ENCODE measurements at regions not wholly inside any gene's neighbourhood (a gene's known extent, or its start where the extent isn't known, plus 50 kb on each side); places are given as distances from the start of the nearest gene placed in this dataset.

DNA sequence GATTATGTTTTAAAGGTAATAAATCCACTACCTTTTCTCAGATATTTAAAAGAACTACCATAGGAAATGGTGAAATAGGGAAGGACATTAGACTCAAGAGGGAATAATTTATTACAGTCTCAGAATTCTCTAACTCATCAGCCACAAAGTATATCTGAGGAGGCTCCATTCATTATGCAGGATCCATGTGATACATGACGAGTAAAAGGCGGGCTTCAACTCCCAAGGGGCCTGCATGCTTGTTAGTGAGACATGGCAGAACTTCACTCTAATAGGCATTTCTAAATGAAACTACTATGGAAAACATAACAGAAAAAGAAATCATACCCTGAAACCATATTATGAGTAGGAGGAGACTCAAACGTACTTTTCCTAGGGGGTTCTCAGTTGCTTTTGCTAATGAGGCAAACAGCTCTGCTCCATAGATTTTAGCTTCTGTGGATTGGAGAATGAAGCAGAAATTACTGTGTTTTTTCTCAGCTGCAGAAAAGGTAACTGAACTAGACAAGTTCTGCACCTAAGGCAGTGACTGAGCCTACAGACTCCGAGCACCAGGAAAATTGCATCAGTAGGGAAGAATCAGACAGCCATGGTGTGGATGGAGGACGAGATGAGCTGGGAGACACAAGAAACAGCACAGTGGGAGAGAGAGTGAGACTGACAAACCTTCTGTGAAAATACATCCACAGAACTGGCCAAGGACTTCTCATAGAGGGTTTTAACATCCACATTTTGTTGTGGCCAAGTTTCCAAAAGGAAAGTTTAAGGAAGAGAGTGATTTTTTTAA lies 254.6 kb upstream of the PRDM1 start:
- Histone ChIP-seq H3K4me1 (ENCODE audit: insufficient read depth, low read length) (no peaks in the 10 kb centered on the region), H2AFZ (ENCODE audit: low read depth, low read length) (no peak overlapping the region), H3K27me3 (ENCODE audit: insufficient read depth, low read length) (no peaks in the 10 kb centered on the region), H3K36me3 (ENCODE audit: insufficient read depth, low read length) (no peaks in the 10 kb centered on the region), H3K4me3 (ENCODE audit: low read length) (no peak overlapping the region), H3K9me3 (ENCODE audit: low read length) (no peaks in the 10 kb centered on the region)

DNA sequence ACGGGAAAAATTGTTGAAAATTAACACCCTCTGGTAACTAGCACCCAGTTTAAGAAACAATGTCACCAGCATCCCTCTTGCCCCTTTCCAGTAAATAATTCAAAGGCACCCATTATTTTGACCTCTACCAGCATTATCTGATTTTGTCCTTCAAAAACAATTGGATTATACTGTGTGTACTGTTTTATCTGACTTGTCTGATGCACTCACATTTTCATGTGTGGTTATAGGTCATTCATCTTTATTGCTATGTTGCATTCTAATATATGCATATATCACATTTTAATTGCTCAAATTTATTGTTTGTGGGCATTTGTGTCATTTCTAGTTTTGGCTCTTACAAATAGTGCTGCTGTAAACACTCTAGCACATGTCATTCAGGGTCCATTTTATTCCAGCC lies 260.9 kb upstream of the PRDM1 start:
- Histone ChIP-seq H3K4me1 (ENCODE audit: insufficient read depth, low read length) (no peaks in the 10 kb centered on the region), H3K27me3 (ENCODE audit: insufficient read depth, low read length) (no peaks in the 10 kb centered on the region), H3K4me3 (ENCODE audit: low read length) (no peak overlapping the region), H3K9me3 (ENCODE audit: low read length) (no peaks in the 10 kb centered on the region), H3K36me3 (ENCODE audit: insufficient read depth, low read length) (no peaks in the 10 kb centered on the region), H2AFZ (ENCODE audit: low read depth, low read length) (no peak overlapping the region)

DNA sequence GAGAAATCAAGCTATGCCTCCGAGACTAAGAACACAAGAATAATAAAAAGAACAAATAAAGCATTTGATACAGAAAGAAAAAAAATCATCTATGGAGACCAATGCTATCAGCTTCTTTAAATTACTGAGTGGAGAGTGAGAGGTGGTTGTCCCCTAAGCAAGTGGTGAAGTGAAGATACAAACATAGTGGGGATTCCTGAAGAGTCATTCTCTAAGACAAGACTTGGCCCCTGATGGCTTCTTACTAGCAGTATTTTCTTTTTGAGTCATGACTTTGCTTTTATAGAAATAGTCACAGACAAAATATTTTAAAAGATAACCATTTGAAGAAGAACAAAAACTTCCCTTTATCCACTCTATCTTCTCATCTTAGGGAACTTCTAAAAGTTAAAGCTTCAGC lies 261.4 kb upstream of the PRDM1 start:
- Histone ChIP-seq H3K36me3 (ENCODE audit: insufficient read depth, low read length) (no peaks in the 10 kb centered on the region), H2AFZ (ENCODE audit: low read depth, low read length) (no peak overlapping the region), H3K27me3 (ENCODE audit: insufficient read depth, low read length) (no peaks in the 10 kb centered on the region), H3K4me3 (ENCODE audit: low read length) (no peak overlapping the region), H3K9me3 (ENCODE audit: low read length) (no peaks in the 10 kb centered on the region), H3K4me1 (ENCODE audit: insufficient read depth, low read length) (no peaks in the 10 kb centered on the region)

DNA sequence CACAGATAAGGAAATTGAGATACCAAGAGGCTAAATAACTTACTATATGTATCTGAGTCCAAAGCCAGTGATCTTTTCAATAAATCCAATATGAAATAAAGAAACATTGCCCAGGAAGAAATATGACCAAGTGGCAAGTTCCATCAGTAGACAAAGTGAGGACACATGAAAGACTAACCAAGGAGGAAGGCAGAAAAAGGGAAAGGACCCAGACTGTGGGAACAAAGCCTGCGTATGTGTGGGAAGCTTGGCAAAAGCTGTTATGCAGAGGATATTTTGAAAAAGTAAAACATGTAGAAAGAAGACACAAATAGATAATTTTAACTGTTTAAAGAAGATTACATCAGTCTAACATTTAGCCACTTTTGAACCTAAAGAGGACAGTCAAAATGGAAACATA lies 264.4 kb upstream of the PRDM1 start:
- Histone ChIP-seq H3K4me1 (ENCODE audit: insufficient read depth, low read length) (no peaks in the 10 kb centered on the region), H2AFZ (ENCODE audit: low read depth, low read length) (no peak overlapping the region), H3K9me3 (ENCODE audit: low read length) (no peaks in the 10 kb centered on the region), H3K4me3 (ENCODE audit: low read length) (no peak overlapping the region), H3K36me3 (ENCODE audit: insufficient read depth, low read length) (no peaks in the 10 kb centered on the region), H3K27me3 (ENCODE audit: insufficient read depth, low read length) (peaks cover 2% of the 10 kb centered on the region)

DNA sequence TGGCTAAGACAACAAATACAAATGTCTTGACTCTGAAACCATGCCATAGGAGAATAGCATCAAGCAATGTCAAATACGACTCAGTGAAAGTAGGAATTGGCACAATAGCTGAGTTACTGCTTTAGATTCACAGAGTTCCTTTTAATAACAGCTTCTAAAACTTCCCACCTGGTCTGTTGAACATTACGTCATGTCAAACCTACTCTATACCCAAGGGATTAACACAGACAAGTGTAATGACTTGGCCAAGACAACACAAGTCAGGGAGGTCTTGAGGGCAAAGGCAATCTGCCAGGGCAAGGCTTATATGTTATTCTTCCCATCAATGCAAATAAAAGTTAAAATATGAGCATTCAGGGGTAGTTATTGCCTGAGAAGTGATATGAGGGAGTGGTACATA lies 265.1 kb upstream of the PRDM1 start:
- no peaks in the 10 kb centered on the region for H3K36me3 ChIP-seq (ENCODE audit: insufficient read depth, low read length)

DNA sequence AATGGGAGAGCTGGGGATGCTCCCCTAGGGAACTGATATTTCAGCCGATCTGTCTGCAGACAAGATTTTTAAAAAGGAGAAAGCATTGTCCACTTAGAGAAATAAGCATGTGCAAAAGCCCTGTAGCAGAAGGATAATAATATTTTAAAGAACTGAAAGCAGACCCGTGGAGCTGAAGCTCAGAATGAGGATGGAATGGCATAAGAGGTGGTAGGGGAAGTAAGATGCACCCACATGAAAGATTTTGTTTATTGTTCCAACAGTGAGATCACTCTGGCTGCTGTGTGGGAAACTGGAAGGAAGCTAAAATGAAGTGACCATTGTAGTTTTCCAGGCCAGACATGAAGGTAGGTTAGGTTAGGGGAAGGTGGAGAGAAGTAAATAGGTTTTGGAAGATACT lies 266.4 kb upstream of the PRDM1 start:
- H3K27me3 ChIP-seq (ENCODE audit: insufficient read depth, low read length) = peaks cover 2% of the 10 kb centered on the region
- H3K36me3 ChIP-seq (ENCODE audit: insufficient read depth, low read length) = no peaks in the 10 kb centered on the region
- H3K4me3 ChIP-seq (ENCODE audit: low read length) = no peak overlapping the region
- H3K9me3 ChIP-seq (ENCODE audit: low read length) = no peaks in the 10 kb centered on the region
- no peak overlapping the region for H2AFZ ChIP-seq (ENCODE audit: low read depth, low read length)
- H3K4me1 ChIP-seq (ENCODE audit: insufficient read depth, low read length) = no peaks in the 10 kb centered on the region

More for the DNA sequence above, 265.1 kb upstream of the PRDM1 start:
- H3K27me3 ChIP-seq (ENCODE audit: insufficient read depth, low read length) = peaks cover 2% of the 10 kb centered on the region
- H3K4me1 ChIP-seq (ENCODE audit: insufficient read depth, low read length) = no peaks in the 10 kb centered on the region
- no peaks in the 10 kb centered on the region for H3K9me3 ChIP-seq (ENCODE audit: low read length)
- H2AFZ ChIP-seq (ENCODE audit: low read depth, low read length) = no peak overlapping the region
- no peak overlapping the region for H3K4me3 ChIP-seq (ENCODE audit: low read length)

DNA sequence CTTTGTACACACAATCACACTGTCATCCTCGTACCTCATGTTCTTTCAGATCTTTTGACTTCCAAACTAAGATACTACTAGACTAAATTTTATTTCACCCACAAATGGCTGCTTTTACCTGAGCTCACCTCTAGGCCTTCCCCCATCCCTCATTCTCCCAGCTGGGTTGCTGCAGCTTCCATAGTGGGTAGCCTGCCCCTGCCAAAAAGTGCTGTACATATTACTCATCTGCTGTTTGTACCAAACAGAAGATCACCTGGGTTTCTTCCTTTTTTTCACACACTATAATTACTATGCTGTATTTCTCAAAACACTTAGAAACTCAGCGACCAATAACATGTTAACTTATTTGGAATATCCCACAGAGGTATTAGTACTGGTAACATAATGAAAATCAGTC lies 267.6 kb upstream of the PRDM1 start:
- Histone ChIP-seq H3K36me3 (ENCODE audit: insufficient read depth, low read length) (no peaks in the 10 kb centered on the region), H3K9me3 (ENCODE audit: low read length) (no peaks in the 10 kb centered on the region), H3K4me1 (ENCODE audit: insufficient read depth, low read length) (no peaks in the 10 kb centered on the region), H3K27me3 (ENCODE audit: insufficient read depth, low read length) (peaks cover 2% of the 10 kb centered on the region), H2AFZ (ENCODE audit: low read depth, low read length) (no peak overlapping the region), H3K4me3 (ENCODE audit: low read length) (no peak overlapping the region)

DNA sequence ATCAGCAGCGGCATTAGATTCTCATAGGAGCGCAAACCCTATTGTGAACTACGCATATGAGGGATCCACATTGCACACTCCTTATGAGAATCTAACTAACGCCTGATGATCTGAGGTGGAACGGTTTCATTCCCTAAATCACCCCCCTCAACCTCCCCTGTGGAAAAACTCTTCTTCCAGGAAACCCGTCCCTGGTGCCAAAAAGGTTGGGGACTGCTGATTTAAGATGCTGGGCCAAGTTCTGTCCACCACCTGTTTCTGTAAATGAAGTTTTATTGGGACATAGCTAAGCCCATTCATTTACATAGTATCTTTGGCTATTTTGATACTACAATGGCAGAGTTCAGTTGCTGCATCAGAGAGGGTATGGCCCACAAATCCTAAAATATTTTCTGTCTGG lies 268.2 kb upstream of the PRDM1 start:
- H3K4me3 ChIP-seq (ENCODE audit: low read length) = no peak overlapping the region
- peaks cover 2% of the 10 kb centered on the region for H3K27me3 ChIP-seq (ENCODE audit: insufficient read depth, low read length)
- H3K36me3 ChIP-seq (ENCODE audit: insufficient read depth, low read length) = no peaks in the 10 kb centered on the region
- H3K9me3 ChIP-seq (ENCODE audit: low read length) = no peaks in the 10 kb centered on the region
- H3K4me1 ChIP-seq (ENCODE audit: insufficient read depth, low read length) = no peaks in the 10 kb centered on the region
- H2AFZ ChIP-seq (ENCODE audit: low read depth, low read length) = no peak overlapping the region

DNA sequence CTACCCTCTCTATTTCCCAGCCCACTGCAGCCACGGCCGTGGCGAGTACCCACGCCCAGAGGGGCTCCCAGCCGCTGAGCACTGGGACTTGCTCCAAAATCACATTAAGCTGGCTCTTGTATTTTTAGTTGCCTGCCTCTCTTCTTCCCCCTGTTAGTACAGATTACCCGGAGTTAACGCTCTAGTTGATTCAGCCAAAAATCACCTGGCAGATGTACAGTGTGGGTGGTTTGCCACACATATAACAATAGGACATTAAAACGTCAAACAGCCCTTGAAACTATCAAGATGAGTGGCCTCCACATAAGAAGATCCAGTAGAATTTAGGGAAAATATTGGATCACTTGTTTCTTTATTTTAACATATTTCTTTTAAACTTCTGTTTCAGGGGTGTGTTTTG lies 268.8 kb upstream of the PRDM1 start:
- no peak overlapping the region for H2AFZ ChIP-seq (ENCODE audit: low read depth, low read length)
- no peak overlapping the region for H3K4me3 ChIP-seq (ENCODE audit: low read length)
- H3K9me3 ChIP-seq (ENCODE audit: low read length) = no peaks in the 10 kb centered on the region
- H3K4me1 ChIP-seq (ENCODE audit: insufficient read depth, low read length) = no peaks in the 10 kb centered on the region
- peaks cover 2% of the 10 kb centered on the region for H3K27me3 ChIP-seq (ENCODE audit: insufficient read depth, low read length)
- H3K36me3 ChIP-seq (ENCODE audit: insufficient read depth, low read length) = no peaks in the 10 kb centered on the region

DNA sequence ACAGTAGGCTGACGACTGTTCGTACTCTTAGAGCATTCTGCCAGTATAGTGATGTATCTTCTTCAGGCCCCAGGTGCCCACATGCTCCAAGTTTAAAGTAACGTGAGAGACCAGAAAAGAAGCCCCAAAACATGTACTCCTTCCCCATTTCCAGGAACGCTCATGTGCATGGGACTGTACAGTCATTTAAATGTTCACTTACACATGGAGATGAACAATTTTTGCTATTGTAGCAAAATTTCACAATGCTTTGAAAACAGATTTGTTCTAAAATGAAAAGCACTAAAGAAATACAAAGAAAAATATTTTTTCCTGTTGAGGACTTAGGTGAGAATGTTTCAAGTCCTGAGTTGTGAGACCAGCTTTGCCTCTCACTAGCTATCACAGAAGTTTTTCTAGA lies 269.3 kb upstream of the PRDM1 start:
- no peaks in the 10 kb centered on the region for H3K36me3 ChIP-seq (ENCODE audit: insufficient read depth, low read length)
- no peaks in the 10 kb centered on the region for H3K9me3 ChIP-seq (ENCODE audit: low read length)
- H3K4me3 ChIP-seq (ENCODE audit: low read length) = no peak overlapping the region
- H3K27me3 ChIP-seq (ENCODE audit: insufficient read depth, low read length) = peaks cover 2% of the 10 kb centered on the region
- H3K4me1 ChIP-seq (ENCODE audit: insufficient read depth, low read length) = no peaks in the 10 kb centered on the region
- no peak overlapping the region for H2AFZ ChIP-seq (ENCODE audit: low read depth, low read length)

DNA sequence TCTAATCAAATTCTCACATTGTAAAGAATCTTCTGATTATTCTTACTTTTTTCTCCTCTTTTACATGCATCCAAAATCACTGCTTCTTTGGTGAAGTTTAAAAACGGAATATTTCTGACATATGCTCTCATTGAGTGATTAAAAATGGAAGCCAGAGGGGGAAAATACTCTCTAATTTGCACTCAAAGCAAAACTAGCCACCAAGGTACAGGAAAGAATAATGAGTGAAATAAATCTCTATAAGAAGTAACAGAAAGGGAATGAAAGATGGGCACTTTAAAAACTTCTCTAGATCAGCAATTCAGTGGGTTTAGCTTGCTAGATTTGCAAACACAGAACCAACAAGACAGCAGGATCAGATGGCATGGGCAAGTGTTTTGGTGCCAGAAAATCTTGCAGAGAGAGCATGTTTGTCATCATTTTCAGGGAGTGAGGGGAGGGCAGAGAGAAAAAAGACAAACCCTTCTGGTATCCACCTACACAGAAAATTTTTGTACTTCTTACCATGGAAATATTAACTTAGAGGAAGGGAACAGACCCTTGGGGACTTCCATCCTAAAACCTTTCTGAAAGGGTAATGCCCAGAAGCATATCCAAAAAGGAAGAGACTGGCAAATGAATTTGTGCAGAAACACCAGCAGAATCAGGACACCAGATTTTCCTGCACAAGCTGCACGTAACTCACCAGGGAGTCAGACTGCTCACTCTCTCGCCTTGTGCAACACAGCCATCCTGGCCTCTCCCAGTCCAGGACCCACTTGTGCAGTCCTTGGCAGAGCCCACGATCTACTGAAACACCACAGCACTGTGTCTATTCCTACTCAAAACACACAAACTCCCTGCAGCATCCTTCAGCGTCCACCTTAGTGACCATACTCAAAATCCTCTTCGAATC lies 270.2 kb upstream of the PRDM1 start:
- Histone ChIP-seq H3K4me3 (ENCODE audit: low read length) (no peak overlapping the region), H3K9me3 (ENCODE audit: low read length) (no peaks in the 10 kb centered on the region), H3K27me3 (ENCODE audit: insufficient read depth, low read length) (peaks cover 2% of the 10 kb centered on the region), H3K4me1 (ENCODE audit: insufficient read depth, low read length) (no peaks in the 10 kb centered on the region), H2AFZ (ENCODE audit: low read depth, low read length) (no peak overlapping the region), H3K36me3 (ENCODE audit: insufficient read depth, low read length) (no peaks in the 10 kb centered on the region)

DNA sequence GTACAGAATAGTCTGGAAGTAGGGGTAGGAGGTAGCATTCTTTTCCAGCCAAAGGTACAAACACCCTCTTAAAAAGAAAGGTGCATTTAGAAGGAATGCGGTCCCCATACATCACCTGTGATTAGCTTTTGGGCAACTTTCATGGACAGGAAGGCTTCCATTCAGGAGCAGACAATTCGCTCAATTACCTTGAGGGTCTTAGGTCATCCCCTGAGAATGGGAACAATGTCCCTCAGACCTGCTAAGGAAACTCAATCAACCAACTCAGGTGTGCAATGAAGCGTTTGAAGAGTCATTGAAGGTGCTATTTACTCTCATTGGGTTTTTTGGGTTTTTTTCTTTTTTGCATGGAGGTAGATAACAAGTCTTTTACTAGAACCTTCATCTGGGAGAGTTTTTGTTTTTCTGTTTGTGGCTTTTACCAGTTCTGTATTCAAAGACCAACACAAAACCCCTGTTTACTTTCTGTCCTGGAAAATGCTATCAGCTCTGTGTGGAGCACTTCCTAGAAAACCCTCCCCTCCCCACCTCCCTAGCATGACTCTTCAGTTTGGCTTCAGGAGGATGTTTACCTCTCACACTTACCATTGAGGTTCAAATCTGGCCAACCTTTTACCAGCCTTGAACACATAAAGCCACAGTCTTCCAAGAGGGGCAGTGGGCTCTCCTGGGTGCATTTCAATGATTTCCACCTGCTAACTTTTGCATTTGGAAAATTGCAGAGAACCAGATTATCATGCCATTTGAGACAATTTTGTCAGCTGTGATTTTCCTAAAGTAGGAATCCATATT lies 271.2 kb upstream of the PRDM1 start:
- no peak overlapping the region for H2AFZ ChIP-seq (ENCODE audit: low read depth, low read length)
- no peaks in the 10 kb centered on the region for H3K4me1 ChIP-seq (ENCODE audit: insufficient read depth, low read length)
- peaks cover 2% of the 10 kb centered on the region for H3K27me3 ChIP-seq (ENCODE audit: insufficient read depth, low read length)
- no peaks in the 10 kb centered on the region for H3K9me3 ChIP-seq (ENCODE audit: low read length)
- H3K4me3 ChIP-seq (ENCODE audit: low read length) = no peak overlapping the region
- no peaks in the 10 kb centered on the region for H3K36me3 ChIP-seq (ENCODE audit: insufficient read depth, low read length)

DNA sequence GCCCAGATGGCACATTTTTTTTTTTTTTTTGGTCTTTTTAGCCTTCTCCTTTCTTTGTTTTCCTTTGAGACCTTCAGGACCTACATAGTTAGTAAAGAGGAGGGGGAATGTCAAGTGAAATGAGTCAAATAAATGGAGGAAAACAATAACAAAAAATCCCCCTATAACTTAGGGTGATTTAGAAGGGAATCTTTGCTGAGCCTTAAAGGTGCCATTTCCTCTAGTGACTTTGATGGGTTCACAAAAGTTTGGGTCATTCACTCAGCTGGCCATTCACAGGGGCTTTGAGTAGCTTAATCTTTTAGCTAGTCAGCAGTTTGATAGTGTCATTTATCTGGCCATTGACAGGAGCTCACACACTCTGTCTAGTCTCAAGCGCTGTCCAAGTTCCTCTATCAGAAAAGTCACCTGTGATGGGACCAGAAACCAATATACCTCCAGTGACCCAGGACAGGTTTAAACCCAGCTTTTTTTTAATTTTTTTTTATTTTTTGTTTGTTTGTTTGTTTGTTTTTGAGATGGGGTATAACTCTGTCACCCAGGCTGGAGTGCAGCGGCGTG lies 275.1 kb upstream of the PRDM1 start:
- Histone ChIP-seq H2AFZ (ENCODE audit: low read depth, low read length) (no peak overlapping the region), H3K36me3 (ENCODE audit: insufficient read depth, low read length) (no peaks in the 10 kb centered on the region), H3K27me3 (ENCODE audit: insufficient read depth, low read length) (no peaks in the 10 kb centered on the region), H3K4me1 (ENCODE audit: insufficient read depth, low read length) (no peaks in the 10 kb centered on the region), H3K9me3 (ENCODE audit: low read length) (no peaks in the 10 kb centered on the region), H3K4me3 (ENCODE audit: low read length) (no peak overlapping the region)

Data from neuron (in vitro differentiated cells).